Cerebellar cortex (tissue), 1 donor: ENCODE measurements at regions not wholly inside any gene's neighbourhood (a gene's known extent, or its start where the extent isn't known, plus 50 kb on each side); places are given as distances from the start of the nearest gene placed in this dataset.
"Not testable (repeated sequence)": the region's sequence is repeated elsewhere in the genome, so short reads cannot be mapped to it uniquely, and the experiment has no call there.

ENCODE experiments used
- DNase-seq: peaks from one replicate; pipeline ENCODE4 v3.0.0-alpha.2; 2015; ENCODE audit warnings: low spot score

DNA sequence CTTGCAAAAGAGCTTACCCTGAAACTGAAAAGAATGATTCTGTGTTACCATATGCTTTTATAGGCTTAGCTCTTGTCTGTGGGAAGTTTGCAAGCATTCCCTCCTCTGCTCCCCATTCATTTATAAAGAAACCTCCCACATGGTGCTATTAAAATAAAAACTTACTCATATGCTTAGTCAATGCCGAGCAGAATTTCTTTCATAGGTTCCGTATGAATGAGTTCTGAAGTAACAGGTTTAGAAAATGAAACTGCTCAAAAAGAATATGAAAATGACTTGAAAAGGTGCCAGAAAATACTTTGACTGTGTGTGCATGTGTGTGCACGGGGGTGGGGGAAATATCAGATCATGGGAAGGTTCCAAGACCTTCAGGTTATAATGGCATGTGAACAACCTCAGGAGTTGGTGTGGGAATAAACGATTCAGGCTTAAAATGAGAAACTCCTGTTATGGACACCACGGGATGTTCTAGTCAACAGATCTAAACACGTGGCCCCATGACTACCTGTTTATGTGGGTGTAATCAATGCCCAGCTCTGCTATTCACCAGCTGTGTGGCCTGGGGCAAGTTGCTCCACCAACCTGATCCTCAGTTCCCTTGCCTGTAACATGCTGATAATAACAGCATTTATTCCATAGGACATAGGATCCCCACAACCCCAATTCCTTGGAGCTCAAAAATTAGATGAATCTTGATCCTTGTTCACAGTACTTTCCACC, 293.7 kb upstream of the PLGLB1 start:
- not testable (repeated sequence) for DNase-seq

DNA sequence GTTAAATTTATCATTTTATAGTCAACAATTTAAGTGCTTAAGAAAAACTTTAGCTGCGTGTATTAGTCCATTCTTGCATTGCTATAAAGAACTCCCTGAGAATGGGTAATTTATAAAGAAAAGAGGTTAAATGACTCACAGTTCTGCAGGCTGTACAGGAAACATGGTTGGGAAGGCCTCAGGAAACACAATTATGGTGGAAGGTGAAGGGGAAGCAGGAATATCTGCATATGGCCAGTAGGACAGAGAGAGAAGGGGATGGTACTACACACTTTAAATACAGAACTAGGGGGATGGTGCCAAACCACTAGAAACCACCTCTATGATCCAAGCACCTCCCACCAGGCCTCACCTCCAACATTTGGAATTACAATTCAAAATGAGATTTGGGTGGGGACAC, 295.5 kb upstream of the PLGLB1 start:
- not testable (repeated sequence) for DNase-seq

- DNase-seq, result not testable (repeated sequence)
Measured at GRCh38 chr2:87318814-87319491, 297.3 kb upstream of the PLGLB1 start.

DNA sequence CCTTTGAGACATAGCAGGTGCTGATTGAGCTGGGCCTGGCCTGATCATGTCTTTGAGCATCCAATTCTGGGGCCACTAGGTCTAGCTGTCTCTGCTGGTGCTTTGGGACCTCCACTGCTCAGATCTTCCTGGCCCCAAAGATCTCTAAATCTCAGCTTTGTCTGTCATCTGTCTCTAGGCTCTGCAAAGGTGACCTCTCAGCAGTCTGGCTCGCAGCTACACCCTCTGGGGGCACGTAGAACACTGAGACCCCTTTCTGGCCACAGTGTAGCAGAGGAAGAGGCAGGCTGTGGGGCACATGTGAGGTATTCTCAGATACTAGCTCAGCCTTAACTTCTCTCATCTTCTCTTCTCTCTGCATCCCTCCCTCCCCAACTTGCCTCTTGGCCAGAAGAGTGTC, 298.1 kb upstream of the PLGLB1 start:
- DNase-seq, result not testable (repeated sequence)

- DNase-seq, result not testable (repeated sequence)
Measured at GRCh38 chr2:87321201-87321600, 299.6 kb upstream of the PLGLB1 start.

- not testable (repeated sequence) for DNase-seq
Measured at GRCh38 chr2:87324335-87325041, 302.8 kb upstream of the PLGLB1 start.

GRCh38 chr2:87325042-87325910, 303.6 kb upstream of the PLGLB1 start:
- not testable (repeated sequence) for DNase-seq

GRCh38 chr2:87325911-87326294, 304.3 kb upstream of the PLGLB1 start:
- DNase-seq, result not testable (repeated sequence)

DNA sequence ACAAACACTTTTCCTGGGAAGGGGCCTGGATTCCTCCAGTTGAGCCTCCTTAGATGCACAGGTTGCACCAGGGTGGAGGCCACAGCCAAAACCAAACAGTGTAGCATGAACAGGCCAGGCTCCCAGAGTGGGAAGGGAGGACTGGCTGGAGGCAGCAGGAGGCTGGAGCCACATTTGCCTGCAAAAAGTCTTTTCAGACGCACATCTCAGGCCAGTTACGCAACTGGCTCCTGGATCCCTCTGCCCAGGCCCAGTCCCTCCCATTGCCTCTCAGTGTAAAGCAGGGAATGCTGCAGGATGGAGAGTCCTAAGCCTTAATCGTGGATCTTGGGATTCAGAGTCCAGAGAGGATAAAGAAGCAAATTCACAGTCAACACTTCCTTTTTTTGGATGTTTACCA, 305.1 kb upstream of the PLGLB1 start:
- DNase-seq, result not testable (repeated sequence)

DNA sequence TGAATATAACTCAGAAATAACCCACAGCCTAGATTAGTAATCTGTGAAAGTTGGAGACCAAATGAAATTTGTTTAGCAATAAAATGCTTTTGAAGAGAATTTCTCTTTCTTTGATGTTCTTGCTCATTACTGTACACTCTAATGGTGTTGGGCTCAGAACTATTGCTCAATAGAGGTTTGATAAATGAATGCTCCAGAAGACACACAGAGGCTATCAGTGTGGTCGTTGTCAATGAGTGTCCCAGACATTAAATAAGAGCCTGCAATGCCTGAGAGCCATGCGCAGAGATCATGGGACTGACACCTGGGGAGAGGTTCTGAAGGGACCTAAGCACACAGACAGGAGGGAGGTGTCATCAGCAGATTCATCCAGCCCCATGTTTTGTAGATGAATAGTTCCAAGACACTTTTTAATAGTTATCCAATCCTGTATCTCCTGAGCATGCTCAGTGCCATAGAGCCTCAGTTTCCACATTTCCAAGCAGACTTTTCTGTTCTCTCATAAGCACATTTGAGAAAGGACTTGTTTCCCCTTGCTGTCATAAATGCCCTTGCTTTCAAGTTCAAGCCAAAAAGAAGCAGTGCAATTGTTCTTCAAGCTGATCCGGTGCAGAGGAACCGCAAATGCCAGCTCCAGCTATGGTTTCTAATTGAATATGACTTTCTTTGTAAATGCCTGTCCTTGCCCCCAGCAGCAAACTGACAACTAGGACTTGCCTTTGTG, 306.2 kb upstream of the PLGLB1 start:
- DNase-seq, result not testable (repeated sequence)

DNA sequence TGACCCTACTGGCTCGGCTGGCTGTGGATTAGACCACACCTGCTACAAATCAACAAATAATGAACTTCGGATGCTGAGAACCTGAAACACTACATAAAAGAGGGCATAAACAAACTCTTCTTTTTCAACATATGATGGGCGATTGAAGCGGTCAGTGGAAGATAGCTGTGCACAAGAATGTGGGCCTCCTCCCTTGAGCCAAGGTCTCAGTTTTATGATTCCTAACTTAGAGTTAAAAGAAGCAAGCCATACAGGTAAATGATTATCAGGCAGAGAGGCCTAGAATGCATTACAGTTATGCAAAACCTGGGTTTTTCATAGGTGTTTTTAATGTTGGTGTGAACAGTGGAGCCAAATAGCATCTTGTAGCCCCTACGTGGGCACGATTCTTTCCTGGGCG, 307.9 kb upstream of the PLGLB1 start:
- DNase-seq, result not testable (repeated sequence)

DNA sequence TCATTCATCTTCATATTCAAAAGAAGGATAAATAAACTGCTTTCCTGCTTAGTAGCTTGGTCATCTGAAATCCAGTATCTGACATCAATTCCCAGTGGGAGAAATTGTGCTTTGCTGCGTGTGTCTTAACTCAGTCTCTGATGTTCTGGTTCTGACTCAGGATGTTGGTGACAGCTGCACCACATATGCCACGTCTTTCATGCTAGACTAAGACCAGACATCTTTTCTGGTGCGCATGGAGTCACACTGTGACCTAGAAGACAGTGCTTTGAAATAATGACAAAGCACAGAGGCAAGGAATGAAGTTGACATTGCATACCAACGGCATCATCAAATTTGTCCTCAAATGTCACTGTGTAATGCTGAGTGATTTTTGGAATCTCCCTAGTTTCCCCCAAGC, 308.8 kb upstream of the PLGLB1 start:
- not testable (repeated sequence) for DNase-seq

GRCh38 chr2:87331940-87332583, 310.4 kb upstream of the PLGLB1 start:
- not testable (repeated sequence) for DNase-seq

DNA sequence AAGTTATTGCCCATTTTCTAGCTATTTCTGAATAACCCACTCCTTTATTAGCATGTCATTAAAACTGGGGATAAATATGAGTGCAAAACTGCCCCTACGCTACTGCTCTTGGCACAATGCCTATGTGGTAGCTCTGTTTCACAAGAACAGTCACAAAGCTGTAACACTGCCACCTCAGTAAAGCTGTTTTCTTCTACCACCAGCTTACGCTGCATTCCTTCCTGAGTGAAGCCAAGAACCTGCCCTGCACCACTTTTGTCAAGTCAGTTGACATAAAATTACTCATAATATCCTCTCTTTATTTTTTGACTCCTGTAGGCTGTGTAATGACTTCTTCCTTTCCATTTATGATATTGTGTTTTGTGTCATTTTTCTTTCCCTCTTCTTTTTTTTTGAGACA, 313.2 kb upstream of the PLGLB1 start:
- DNase-seq, result not testable (repeated sequence)

- DNase-seq, result not testable (repeated sequence)
Measured at GRCh38 chr2:87338998-87339397, 317.4 kb upstream of the PLGLB1 start.

- DNase-seq, result peak; percentile 29
Measured at GRCh38 chr2:87341601-87342014, 320.0 kb upstream of the PLGLB1 start.

- DNase-seq, result not testable (repeated sequence)
Measured at GRCh38 chr2:87342175-87342574, 320.5 kb upstream of the PLGLB1 start.

GRCh38 chr2:87343347-87343746, 321.7 kb upstream of the PLGLB1 start:
- peak; percentile 0 for DNase-seq

DNA sequence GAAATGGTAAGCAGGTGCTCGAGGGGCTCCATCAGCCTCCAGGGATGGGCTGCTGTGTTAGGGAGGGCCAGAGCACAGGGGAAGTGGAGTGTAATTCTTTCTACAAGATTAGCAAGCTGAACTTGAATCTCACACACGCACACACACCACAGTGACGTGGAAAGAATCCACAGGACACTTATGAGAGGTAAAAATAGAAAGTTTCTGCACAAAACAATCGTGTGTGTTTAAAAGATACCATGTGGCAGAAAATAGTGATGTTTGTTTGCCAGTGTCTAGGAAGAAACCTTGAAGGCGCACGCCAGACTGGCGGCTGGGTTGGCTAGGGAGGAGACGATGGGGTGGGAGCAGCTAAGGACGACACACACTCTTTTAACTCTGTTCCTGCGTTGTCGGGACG, 323.6 kb upstream of the PLGLB1 start:
- DNase-seq, result not testable (repeated sequence)

DNA sequence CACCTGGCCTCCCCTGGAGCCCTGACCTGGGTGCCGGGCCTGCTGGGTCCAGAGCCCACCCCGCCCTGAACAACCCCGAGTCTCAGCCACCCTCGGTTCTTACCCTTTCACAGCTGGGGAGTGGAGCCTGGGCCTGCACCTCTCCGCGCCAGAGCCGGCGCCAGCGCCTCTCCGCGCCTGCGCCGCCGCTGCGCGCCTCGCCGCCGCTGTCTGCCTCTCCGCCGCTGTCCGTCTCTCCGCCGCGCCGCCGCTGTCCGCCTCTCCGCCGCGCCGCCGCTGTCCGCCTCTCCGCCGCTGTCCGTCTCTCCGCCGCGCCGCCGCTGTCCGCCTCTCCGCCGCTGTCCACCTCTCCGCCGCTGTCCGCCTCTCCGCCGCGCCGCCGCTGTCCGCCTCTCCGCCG, 326.9 kb upstream of the PLGLB1 start:
- DNase-seq, result not testable (repeated sequence)

- DNase-seq, result not testable (repeated sequence)
Measured at GRCh38 chr2:87349006-87349405, 327.4 kb upstream of the PLGLB1 start.
